Astrocyte (in vitro differentiated cells and primary cell): ENCODE measurements at regions not wholly inside any gene's neighbourhood (a gene's known extent, or its start where the extent isn't known, plus 50 kb on each side); places are given as distances from the start of the nearest gene placed in this dataset.

Experiments used
- DNase-seq: peaks from one replicate; pipeline ENCODE4 v3.0.0-alpha.2; 2010; ENCODE audit warnings: low read depth
- FAIRE-seq: peaks from 2 replicates; lab custom pipeline; 2011; peaks lifted over from hg19 to GRCh38; lab: Jason Lieb, UNC
- H2AFZ ChIP-seq: 2 replicates; pipeline ENCODE4 v1.6.0; 2012; ENCODE audit warnings: low read depth, low read length, inconsistent platforms
- H3K27ac ChIP-seq: 2 replicates; pipeline ENCODE4 v1.5.1; 2011; ENCODE audit warnings: low read depth, low read length, inconsistent platforms
- H3K27me3 ChIP-seq: 2 replicates; pipeline ENCODE4 v1.6.0; 2011; ENCODE audit warnings: low read length, inconsistent platforms; ENCODE audit not compliant: insufficient read depth
- H3K36me3 ChIP-seq: 2 replicates; pipeline ENCODE4 v1.5.1; 2011; ENCODE audit warnings: low read length, inconsistent platforms; ENCODE audit not compliant: insufficient read depth
- H3K4me1 ChIP-seq: 2 replicates; pipeline ENCODE4 v1.5.1; 2011; ENCODE audit warnings: low read length, inconsistent platforms; ENCODE audit not compliant: insufficient read depth
- H3K4me2 ChIP-seq: 2 replicates; pipeline ENCODE4 v1.6.0; 2012; ENCODE audit warnings: low read length, inconsistent platforms
- H3K4me3 ChIP-seq: 2 replicates; pipeline ENCODE4 v1.5.1; 2011; ENCODE audit warnings: low read depth, mild to moderate bottlenecking, low read length, inconsistent platforms; ENCODE audit not compliant: insufficient read depth
- H3K79me2 ChIP-seq: 2 replicates; pipeline ENCODE4 v1.6.0; 2012; ENCODE audit warnings: mild to moderate bottlenecking, low read length, inconsistent platforms; ENCODE audit not compliant: insufficient read depth
- H3K9ac ChIP-seq: 2 replicates; pipeline ENCODE4 v1.6.0; 2012; ENCODE audit warnings: mild to moderate bottlenecking, low read length, inconsistent platforms
- H3K9me3 ChIP-seq: 2 replicates; pipeline ENCODE4 v1.5.1; 2012; ENCODE audit warnings: low read depth, mild to moderate bottlenecking, low read length, inconsistent platforms; ENCODE audit not compliant: insufficient read depth
- H4K20me1 ChIP-seq: 2 replicates; pipeline ENCODE4 v1.6.0; 2012; ENCODE audit warnings: low read length, inconsistent platforms; ENCODE audit not compliant: insufficient read depth
- H3K27ac Mint-ChIP-seq: one replicate; pipeline ENCODE4 v1.8.0; 2021; ENCODE audit warnings: mild to moderate bottlenecking, mixed read lengths; ENCODE audit not compliant: unreplicated experiment
- H3K27me3 Mint-ChIP-seq: one replicate; pipeline ENCODE4 v1.8.0; 2021; ENCODE audit warnings: low read depth, mixed read lengths; ENCODE audit not compliant: unreplicated experiment
- H3K36me3 Mint-ChIP-seq: one replicate; pipeline ENCODE4 v1.8.0; 2021; ENCODE audit warnings: low read depth, mixed read lengths; ENCODE audit not compliant: unreplicated experiment
- H3K4me1 Mint-ChIP-seq: one replicate; pipeline ENCODE4 v1.8.0; 2021; ENCODE audit warnings: low read depth, mixed read lengths; ENCODE audit not compliant: unreplicated experiment
- H3K4me3 Mint-ChIP-seq: one replicate; pipeline ENCODE4 v1.8.0; 2021; ENCODE audit warnings: mild to moderate bottlenecking, moderate library complexity, mixed read lengths; ENCODE audit not compliant: unreplicated experiment
- H3K9me3 Mint-ChIP-seq: one replicate; pipeline ENCODE4 v1.8.0; 2021; ENCODE audit warnings: mild to moderate bottlenecking, mixed read lengths; ENCODE audit not compliant: unreplicated experiment
- CTCF ChIP-seq: IDR thresholded peaks from 2 replicates; pipeline ENCODE4 v1.5.1; 2011; ENCODE audit warnings: low read depth, mild to moderate bottlenecking, inconsistent platforms, low read length, moderate library complexity; ENCODE audit not compliant: insufficient read depth
- EZH2 ChIP-seq: IDR thresholded peaks from 2 replicates; pipeline ENCODE4 v1.6.1; 2012; ENCODE audit warnings: mild to moderate bottlenecking, low read length, inconsistent platforms; ENCODE audit not compliant: insufficient read depth

DNA sequence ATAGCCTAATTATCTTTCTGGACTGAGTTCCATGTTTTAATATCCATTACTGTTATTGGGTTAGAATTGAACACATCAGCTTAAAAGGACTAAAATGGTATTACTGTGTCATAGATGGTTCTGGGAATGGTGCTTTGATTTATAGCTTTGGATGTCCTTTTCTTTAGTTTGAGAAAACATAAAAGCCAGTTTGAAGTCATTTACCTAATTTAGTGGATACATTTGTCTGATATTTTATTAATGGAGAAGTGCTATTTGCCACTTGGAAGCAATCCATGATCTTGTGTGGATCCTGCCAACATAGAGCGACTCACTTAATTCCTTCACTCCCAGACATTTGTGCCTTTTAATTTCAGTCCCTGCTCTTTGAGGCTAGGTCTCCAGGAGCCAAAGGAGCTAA is 212.4 kb upstream of the PACRGL start:
- no peak overlapping the region for H3K4me2 ChIP-seq
- no peaks in the 10 kb centered on the region for H3K79me2 ChIP-seq
- DNase-seq (no peak), FAIRE-seq (no peak)
- H3K4me1 ChIP-seq, result no peaks in the 10 kb centered on the region
- no peaks in the 10 kb centered on the region for H3K36me3 ChIP-seq
- no peaks in the 10 kb centered on the region for H3K27me3 ChIP-seq
- Mint-ChIP-seq H3K36me3 (no peaks in the 10 kb centered on the region), H3K27me3 (no peaks in the 10 kb centered on the region), H3K27ac (no peak overlapping the region), H3K9me3 (no peaks in the 10 kb centered on the region), H3K4me1 (no peaks in the 10 kb centered on the region), H3K4me3 (no peak overlapping the region)
- no peak overlapping the region for H3K27ac ChIP-seq
- no peaks in the 10 kb centered on the region for H4K20me1 ChIP-seq
- H2AFZ ChIP-seq, result no peak overlapping the region
- no peaks in the 10 kb centered on the region for H3K9me3 ChIP-seq
- TF ChIP-seq CTCF (no peak), EZH2 (no peak)
- no peak overlapping the region for H3K4me3 ChIP-seq
- no peak overlapping the region for H3K9ac ChIP-seq

GRCh38 chr4:20490734-20491133 is 209.5 kb upstream of the PACRGL start:
- no peak for TF ChIP-seq EZH2
- TF ChIP-seq CTCF, result no peak
- no peaks in the 10 kb centered on the region for H3K4me1 ChIP-seq
- H3K79me2 ChIP-seq, result no peaks in the 10 kb centered on the region
- H3K27me3 Mint-ChIP-seq, result no peaks in the 10 kb centered on the region
- no peak overlapping the region for H3K27ac ChIP-seq
- H3K4me3 Mint-ChIP-seq, result no peak overlapping the region
- DNase-seq (no peak), FAIRE-seq (no peak)
- H3K4me1 Mint-ChIP-seq, result peaks cover 4% of the 10 kb centered on the region
- no peaks in the 10 kb centered on the region for H3K36me3 Mint-ChIP-seq
- H3K9me3 ChIP-seq, result no peaks in the 10 kb centered on the region
- no peaks in the 10 kb centered on the region for H3K36me3 ChIP-seq
- no peaks in the 10 kb centered on the region for H3K9me3 Mint-ChIP-seq
- H3K27me3 ChIP-seq, result no peaks in the 10 kb centered on the region
- no peak overlapping the region for H3K27ac Mint-ChIP-seq
- H3K9ac ChIP-seq, result no peak overlapping the region
- H3K4me2 ChIP-seq, result no peak overlapping the region
- H4K20me1 ChIP-seq, result no peaks in the 10 kb centered on the region
- H3K4me3 ChIP-seq, result no peak overlapping the region
- H2AFZ ChIP-seq, result no peak overlapping the region

GRCh38 chr4:20493761-20494353 is 206.4 kb upstream of the PACRGL start:
- no peaks in the 10 kb centered on the region for H3K9me3 Mint-ChIP-seq
- H3K27ac ChIP-seq, result no peak overlapping the region
- no peak overlapping the region for H3K4me2 ChIP-seq
- no peaks in the 10 kb centered on the region for H3K36me3 ChIP-seq
- no peaks in the 10 kb centered on the region for H3K36me3 Mint-ChIP-seq
- H3K4me3 ChIP-seq, result no peak overlapping the region
- no peaks in the 10 kb centered on the region for H3K4me1 ChIP-seq
- H2AFZ ChIP-seq, result no peak overlapping the region
- no peak for TF ChIP-seq EZH2
- TF ChIP-seq CTCF, result no peak
- H4K20me1 ChIP-seq, result no peaks in the 10 kb centered on the region
- H3K27ac Mint-ChIP-seq, result no peak overlapping the region
- H3K27me3 Mint-ChIP-seq, result no peaks in the 10 kb centered on the region
- peaks cover 4% of the 10 kb centered on the region for H3K4me1 Mint-ChIP-seq
- FAIRE-seq (peak; percentile 55), DNase-seq (peak; percentile 39)
- H3K27me3 ChIP-seq, result no peaks in the 10 kb centered on the region
- H3K9ac ChIP-seq, result no peak overlapping the region
- H3K9me3 ChIP-seq, result no peaks in the 10 kb centered on the region
- H3K79me2 ChIP-seq, result no peaks in the 10 kb centered on the region
- H3K4me3 Mint-ChIP-seq, result no peak overlapping the region
